GM12865 (cell line): ENCODE measurements at regions not wholly inside any gene's neighbourhood (a gene's known extent, or its start where the extent isn't known, plus 50 kb on each side); places are given as distances from the start of the nearest gene placed in this dataset.

Source experiments
- DNase-seq: peaks from one replicate; pipeline ENCODE4 v3.0.0; 2010; ENCODE audit warnings: low read depth
- H3K4me3 ChIP-seq: 2 replicates; pipeline ENCODE4 v1.5.1; 2011; ENCODE audit warnings: mild to moderate bottlenecking, low read depth, low read length, control low read depth
- TF ChIP-seq, protein P1 (sequence below): IDR thresholded peaks from 2 replicates; pipeline ENCODE4 v1.5.1; 2011; ENCODE audit warnings: low read length, control low read depth, low read depth, inconsistent platforms; ENCODE audit not compliant: insufficient read depth; ENCODE audit errors: missing control alignments

DNA sequence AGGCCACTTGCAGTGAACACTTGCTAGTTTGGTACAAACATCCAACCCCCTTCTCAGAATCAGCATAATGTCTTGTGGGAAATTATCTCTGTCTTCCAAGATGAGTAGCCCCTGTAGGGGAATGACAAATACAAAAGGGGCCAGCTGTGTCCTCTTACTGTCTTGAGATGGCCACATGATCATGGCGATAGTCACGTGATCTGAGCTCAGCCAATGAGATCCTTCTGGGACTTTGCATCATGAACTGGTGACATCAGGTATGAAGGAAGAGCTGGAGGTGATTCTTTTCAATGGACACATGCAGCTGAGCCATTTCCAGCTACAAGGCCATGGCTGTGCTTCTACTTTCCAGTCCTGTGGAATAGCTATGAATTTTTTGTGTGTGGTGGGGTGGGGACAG lies 206.3 kb downstream of the IRX1 start:
- no peak for DNase-seq
- no peak overlapping the region for H3K4me3 ChIP-seq
- TF ChIP-seq, protein P1, sequence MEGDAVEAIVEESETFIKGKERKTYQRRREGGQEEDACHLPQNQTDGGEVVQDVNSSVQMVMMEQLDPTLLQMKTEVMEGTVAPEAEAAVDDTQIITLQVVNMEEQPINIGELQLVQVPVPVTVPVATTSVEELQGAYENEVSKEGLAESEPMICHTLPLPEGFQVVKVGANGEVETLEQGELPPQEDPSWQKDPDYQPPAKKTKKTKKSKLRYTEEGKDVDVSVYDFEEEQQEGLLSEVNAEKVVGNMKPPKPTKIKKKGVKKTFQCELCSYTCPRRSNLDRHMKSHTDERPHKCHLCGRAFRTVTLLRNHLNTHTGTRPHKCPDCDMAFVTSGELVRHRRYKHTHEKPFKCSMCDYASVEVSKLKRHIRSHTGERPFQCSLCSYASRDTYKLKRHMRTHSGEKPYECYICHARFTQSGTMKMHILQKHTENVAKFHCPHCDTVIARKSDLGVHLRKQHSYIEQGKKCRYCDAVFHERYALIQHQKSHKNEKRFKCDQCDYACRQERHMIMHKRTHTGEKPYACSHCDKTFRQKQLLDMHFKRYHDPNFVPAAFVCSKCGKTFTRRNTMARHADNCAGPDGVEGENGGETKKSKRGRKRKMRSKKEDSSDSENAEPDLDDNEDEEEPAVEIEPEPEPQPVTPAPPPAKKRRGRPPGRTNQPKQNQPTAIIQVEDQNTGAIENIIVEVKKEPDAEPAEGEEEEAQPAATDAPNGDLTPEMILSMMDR, result no peak

DNA sequence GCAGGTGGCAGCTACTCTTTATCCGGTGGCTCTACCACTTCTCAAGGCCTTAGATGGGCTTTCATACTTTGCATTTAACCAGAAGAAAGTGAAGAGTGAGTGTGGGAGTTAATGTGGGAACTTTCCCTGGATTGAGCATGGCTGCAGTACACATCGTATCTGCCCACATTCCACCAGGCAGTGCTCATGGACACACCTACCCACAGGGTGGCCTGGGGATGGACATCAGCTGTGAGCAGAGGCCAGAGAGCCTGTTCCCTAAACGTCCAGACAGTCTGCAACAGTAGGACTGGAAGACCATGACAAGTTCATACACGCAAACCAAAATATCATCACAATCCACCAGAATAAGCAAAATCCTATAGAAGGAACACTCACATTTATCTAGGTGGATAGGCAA lies 213.8 kb downstream of the IRX1 start:
- TF ChIP-seq, protein P1, result no peak
- H3K4me3 ChIP-seq, result no peak overlapping the region
- DNase-seq, result no peak

DNA sequence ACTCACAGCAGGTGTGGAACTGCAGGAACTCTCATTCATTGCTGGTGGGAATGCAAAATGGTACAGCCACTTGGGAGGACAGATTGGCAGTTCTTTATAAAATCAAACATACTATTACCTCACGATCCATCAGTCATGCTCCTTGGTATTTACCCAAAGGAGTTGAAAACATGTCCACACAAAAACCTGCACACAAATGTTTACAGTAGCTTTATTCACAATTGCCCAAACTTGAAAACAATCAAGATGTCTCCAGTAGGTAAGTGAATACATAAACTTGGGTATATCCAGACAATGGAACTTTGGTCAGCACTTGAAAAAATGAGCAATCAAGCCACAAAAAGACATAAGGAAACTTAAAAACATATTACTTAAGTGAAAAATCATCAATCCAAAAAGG lies 215.5 kb downstream of the IRX1 start:
- H3K4me3 ChIP-seq, result no peak overlapping the region
- TF ChIP-seq, protein P1, result no peak
- DNase-seq, result no peak

DNA sequence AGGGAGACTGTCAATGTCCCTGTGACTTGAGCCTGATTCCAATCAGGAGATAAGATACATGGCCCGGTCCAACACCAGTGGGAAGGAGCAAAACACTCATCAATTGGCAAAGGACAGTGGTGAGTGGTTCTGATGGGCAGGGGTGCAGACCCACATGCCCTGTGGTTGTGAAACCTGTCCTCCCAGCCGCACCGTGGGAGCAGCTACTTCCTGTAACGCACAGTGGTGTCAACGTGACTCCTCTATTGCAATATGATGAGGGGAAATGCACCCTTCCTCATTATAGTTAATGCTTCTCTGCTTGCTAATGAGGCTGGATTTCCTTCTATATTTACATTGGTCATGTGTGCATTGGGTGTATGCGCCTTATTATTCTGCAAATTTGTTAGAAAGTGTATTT lies 223.0 kb downstream of the IRX1 start:
- TF ChIP-seq, protein P1, result no peak
- H3K4me3 ChIP-seq, result no peak overlapping the region
- no peak for DNase-seq

DNA sequence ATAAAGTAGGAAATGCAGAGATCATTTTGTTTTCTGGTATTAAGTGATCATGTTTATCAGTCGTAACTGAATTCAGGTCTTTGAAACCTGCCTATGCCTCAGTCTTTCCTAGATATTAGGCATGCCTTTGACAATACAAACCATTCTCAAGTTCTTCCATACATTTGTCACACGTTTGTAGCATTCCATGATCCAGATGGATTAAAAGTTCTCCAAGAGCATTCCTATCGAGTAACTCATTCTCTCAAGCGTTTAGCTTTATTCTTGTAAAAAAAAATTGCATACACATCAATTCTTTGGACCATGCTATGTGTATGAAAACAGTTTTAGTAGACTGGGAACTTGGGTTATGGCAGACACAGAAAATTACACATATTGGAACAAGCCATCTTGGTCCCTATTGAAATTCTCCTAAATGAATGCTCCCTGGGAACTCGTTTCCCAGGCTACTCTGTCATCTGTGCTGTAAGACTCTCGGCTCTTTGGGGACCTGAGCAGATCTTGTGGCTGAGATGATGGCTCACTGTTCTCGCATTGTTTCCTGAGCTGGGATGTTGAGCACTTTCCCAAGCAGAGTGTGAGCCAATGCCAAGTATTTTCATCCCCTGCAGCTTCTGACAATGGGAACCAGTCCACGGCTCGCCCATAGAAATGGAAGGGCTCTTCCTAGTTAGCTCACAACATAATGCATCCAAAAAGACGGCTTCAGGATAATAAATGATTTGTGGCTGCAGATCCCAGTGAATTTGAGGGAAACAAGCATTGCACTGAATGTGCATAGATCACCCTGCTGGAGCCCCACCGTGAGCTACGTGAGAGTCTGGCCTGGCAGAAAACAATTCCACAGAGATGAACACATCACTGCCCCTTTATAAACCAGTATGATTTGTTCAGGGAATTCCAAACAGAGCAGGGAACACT lies 230.2 kb downstream of the IRX1 start:
- no peak for DNase-seq
- no peak overlapping the region for H3K4me3 ChIP-seq
- TF ChIP-seq, protein P1, result no peak

DNA sequence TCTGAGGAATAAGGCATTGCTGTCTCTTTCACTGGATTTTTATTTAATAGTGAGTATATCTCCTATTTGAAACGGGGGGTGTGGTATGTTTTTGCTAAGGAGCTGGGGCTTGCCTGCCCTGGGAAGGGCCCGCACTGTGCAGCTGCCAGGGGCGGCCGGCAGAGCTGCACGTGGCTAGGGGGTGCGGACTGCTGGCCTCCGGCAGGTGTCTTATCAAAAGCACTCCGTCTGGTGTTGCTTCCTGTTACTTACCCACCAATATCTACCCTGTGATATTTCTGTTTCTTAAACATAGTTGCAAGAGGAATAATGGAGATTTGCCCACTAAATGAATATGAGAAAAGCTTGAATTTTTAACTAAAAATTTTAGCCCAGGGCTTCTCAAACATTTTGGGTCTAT lies 232.0 kb downstream of the IRX1 start:
- DNase-seq, result no peak
- no peak overlapping the region for H3K4me3 ChIP-seq
- TF ChIP-seq, protein P1, result no peak

DNA sequence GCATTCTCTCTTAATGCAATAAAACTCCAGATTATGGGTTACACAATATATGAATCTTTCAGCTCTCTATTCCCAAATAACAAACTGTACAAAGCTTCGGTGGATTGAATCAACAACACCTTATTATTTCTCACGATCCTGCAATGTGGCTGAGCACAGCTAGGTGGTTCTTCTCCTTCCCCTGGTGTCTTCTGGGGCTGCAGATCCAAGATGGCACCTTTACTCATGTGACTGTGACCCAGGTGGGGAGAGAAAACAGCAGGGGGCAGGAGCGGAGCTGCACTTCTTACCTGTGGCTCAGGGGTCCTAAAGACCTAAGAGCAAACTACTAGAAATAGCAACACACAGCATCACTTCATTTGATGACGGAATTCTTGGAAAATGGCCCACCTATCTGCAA lies 233.1 kb downstream of the IRX1 start:
- TF ChIP-seq, protein P1, result no peak
- DNase-seq, result no peak

More for the DNA sequence above, 233.1 kb downstream of the IRX1 start:
- H3K4me3 ChIP-seq, result no peak overlapping the region
